NCI-H82 treated with DMSO at 0.1 percent for 48 hours (cell line): ENCODE measurements at regions not wholly inside any gene's neighbourhood (a gene's known extent, or its start where the extent isn't known, plus 50 kb on each side); places are given as distances from the start of the nearest gene placed in this dataset.
A peak's percentile ranks its signal among the peaks of the same experiment; 100 is the strongest.
"Not testable (repeated sequence)": the region's sequence is repeated elsewhere in the genome, so short reads cannot be mapped to it uniquely, and the experiment has no call there.

Experiments
- DNase-seq: peaks from one replicate; lab custom pipeline; 2025; ENCODE audit not compliant: unreplicated experiment; lab: John Stamatoyannopoulos, UW

DNA sequence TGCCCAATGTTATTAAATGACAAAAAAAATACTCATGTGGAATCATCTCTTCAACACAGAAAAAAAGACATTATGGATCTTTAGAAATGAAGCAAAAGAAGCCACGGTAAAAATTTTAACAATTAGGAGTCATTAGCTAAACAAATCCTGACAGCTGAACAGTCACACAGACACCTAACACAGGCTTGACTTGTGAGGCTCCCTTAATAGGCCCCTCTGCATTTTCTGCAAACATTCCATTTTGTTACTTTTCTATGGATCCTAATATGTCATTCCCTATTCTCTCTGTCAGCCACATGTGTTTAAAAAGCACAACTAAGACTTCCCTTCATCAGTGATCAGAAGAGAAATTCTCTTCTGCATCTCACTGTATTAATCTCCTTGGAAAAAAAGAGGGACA, 1331.5 kb downstream of the CDH8 start:
- DNase-seq, result no peak

DNA sequence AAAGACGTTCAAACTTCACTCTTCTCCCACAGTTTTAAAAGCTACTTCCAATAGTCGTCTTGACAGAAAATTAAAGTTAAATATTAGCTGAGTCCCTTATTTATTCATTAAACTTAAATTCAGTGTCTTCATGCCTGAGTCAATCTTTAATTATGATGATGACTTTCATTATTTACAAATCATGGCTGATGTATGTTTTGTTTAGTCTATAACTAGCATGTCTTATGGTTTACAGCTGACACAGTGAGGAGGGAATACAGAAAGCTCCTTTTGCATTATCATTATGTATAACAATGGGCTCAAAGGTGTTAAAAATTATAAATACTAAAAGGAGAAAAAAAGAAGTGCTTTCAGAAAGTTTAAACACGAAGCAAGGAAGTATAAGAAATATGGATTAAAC, 1333.1 kb downstream of the CDH8 start:
- no peak for DNase-seq

DNA sequence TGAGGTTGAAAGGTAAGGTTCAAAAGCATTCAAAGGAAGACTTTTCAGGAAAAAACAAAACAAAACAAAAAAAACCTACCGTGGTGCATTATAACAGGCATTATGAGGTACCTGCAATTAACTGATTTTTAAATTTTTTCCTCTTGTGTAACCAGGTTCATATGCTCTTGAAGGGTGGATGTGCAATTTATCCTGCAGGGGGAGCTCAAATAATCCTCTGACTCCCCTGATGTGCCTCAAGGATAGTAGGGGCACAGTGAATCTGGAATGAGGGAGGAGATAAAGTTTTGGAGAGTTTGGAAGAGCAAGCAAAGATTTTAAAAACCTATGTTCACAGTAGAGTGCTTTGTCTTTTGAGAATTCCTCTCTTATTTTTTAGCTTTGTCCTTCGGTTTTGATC, 1349.4 kb downstream of the CDH8 start:
- no peak for DNase-seq

DNA sequence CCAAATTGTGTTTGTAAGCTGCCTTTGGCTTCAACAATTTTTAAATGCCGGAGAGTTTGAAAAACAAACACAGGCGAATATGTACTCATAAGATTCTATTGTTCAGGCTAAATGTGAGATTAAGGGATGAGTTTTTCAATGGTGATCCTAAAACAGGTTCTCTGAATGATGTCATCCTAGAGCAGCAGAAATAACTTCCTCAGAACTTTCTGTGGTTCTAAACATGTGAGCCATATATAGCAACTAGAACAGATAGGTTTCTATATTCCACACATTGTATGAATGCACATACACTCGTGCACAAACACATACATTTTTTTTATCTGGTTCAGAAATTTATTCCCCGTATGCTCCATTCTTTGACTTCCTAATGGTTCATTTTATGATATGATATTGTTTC, 1352.2 kb downstream of the CDH8 start:
- no peak for DNase-seq

DNA sequence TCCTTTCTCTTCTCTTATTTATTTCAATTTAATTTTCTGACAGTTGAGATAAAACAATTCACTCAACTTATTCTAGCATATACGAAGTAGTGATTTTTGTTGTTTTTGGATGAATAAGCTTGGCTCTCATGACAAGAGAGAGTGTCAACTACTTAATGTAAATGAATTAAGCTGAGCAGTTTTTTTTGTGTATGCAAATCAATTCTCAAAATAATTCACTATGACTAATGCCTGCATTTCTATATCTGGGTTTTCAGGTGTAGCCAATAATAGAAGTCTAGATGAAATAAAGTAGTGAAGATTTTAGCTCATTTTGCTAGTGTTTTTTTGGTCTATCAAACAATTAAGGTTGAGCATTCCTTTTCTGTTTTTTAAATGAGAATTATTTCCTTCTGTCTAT, 1354.0 kb downstream of the CDH8 start:
- DNase-seq, result no peak

DNA sequence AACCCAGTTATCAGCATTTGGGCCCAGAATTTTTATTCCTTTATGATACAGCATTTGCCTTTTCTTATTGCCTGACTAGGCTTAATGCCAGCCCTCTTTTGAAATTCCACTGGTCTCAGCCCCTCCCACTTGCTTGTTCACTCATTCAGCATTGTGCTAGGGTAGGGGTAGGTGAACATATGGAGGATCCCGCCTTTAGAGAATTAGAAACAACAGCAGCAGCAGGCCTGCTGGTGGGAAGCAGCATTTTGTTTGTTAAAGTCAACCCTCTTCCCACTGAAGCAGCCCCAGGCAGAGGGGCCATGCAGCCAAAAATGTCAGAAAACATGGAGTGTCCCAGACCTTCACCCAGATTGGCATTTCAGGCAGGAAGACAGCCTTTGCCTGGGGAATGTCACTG, 1355.2 kb downstream of the CDH8 start:
- peak; percentile 35 for DNase-seq

DNA sequence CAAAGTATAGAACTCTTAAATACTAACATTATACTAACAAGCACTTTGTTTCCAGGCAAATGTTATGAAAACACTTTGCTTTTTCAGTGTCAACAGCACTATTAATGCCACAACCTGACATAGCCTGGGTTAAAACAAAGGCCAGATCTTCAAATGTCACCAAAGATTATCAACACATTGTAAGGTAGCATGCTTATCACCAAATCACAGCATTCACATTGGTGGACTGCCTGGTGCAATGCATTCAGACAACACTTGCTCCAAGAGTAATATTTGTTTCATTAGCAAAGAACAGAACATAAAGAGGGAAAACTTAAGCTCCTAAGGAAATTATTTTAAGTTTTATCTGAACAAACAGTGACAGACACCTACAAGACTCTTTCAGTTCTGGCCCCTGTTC, 1361.2 kb downstream of the CDH8 start:
- no peak for DNase-seq

DNA sequence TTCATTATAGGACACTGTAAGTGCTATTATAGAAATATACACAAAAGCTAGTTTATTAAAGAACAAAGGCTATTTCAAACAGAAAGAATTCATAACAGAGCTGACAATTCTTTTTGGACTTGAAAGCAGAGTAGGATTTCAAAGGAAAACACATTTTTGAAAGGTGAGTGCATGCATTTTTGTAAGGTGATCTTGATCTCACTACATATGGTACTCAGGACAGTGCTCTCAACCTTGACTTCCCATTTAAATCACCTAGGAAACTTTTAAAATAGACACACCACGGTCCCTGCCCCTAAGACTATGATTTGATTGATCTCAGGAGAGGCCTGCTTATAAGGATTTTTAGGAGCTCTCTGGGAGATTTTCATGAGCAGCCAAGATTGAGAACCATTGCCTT, 1362.0 kb downstream of the CDH8 start:
- no peak for DNase-seq

- DNase-seq, result no peak
Measured at GRCh38 chr16:60655514-60656153, 1380.6 kb downstream of the CDH8 start.

DNA sequence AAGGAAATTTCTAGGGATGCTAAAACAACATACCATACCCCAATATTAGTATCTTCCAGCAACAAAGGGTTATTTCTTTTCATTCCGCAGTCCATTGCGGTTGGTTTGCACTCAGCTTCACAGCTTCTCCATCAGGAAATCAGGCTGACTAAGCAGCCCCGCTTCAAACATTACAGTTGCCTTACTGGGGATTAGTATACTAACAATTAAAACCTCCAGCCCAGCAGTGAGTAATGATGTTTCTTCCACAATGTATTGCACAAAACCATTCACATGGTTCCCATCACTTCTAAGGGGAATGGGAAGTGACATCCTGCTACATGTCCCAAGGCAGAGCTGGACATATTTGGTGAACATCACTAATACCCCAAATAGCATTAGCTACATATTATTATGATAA, 1384.9 kb downstream of the CDH8 start:
- no peak for DNase-seq

DNA sequence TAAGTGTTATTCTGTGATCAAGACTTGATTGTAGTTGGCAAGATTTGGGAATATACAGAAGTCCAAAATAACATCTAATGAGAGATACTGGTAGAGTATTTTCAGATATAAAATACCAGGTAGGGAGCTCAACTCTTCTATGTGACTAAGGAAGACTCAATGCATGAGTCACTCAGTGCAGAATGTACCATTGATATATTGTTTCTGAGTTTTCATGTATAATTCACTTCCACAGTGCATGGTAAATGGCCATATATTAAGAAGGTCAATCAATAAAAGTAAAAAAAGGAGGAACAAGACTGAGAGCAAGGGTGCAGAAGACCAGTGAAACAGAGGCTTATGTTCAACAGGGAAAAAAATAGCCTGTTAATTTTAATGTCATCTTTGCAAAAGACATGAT, 1387.9 kb downstream of the CDH8 start:
- DNase-seq, result no peak

DNA sequence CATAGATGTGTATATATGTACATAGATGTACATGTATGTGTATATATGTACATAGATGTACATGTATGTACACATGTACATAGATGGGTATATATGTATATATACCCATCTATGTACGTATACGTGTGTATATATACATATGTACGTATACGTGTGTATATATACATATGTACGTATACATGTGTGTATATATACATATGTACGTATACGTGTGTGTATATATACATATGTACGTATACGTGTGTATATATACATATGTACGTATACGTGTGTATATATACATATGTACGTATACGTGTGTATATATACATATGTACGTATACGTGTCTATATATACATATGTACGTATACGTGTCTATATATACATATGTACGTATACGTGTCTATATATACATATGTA, 1388.8 kb downstream of the CDH8 start:
- DNase-seq, result not testable (repeated sequence)

DNA sequence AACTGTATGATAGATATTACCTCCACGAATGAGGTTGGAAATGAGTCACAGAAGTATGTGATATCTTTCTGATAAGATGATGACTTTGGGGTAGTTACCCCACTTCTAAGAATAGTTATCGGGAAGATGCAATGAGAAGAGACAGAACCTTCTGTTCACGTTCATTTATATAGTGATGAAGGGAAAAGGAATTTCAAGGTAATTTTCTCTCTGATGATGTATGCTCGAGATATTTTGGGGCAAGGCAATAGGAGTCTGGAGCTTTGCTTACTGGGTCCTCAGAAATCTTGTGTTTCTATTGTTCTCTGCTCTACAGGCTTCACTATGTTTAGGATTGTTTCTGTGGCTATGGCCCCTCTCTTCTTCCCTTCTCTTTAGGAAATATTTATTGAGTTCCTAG, 1389.6 kb downstream of the CDH8 start:
- DNase-seq, result no peak

DNA sequence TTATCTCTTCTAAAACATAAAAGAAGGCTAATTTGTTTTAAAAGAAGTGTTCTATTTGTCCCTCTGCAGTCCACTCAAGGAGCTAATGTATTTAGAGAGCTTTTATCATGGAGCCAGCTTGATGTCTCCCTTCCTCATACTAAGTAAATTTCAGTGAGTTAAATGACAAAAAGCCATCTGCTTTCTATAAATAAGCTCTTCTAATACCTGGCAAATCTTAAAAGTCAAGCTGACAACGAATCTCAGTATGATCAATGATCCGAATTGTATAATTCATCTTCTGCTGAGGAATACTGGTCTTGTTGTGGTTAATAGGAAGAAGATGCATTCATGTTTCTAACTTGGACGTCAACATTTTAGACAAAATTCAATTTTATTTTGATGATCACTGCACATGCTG, 1390.7 kb downstream of the CDH8 start:
- DNase-seq, result peak; percentile 51

- DNase-seq, result no peak
Measured at GRCh38 chr16:60642956-60643355, 1393.3 kb downstream of the CDH8 start.

- DNase-seq, result no peak
Measured at GRCh38 chr16:60641067-60641665, 1395.1 kb downstream of the CDH8 start.

DNA sequence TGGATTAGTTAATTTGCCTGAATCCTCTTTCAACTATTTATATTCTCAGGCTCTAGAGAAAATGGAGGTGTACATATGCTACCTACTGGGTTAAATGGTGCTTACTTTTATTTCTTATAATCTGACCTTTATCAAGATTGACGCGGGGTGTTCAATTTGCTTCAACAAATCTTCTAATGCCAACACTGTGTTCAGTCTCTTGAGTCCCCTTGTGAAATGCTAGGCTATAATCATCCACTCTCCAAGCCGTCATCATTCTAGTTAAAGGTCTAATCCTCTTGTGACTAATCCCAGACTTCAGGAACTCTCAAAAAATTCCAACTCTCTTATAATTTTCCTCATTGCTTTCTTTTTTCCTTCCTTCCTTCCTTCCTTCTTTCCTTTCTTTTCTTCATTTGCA, 1396.2 kb downstream of the CDH8 start:
- DNase-seq, result peak; percentile 53

GRCh38 chr16:60636636-60637035, 1399.6 kb downstream of the CDH8 start:
- DNase-seq, result not testable (repeated sequence)

DNA sequence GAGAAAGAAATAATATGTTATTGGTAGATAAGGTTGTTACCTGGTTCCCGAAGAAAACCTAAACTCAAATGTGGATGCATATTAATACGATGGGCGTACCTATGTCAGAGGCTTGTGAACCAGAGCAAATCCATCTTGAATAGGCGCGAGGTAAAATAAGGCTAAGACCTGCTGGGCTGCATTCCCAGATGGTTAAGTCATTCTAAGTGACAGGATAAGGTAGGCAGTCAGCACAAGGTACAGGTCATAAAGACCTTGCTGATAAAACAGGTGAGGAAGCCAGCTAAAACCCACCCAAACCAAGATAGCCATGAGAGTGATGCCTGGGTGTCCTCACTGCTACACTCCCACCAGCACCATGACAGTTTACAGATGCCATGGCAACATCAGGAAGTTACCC, 1400.1 kb downstream of the CDH8 start:
- DNase-seq, result no peak

- no peak for DNase-seq
Measured at GRCh38 chr16:60635548-60635947, 1400.7 kb downstream of the CDH8 start.

GRCh38 chr16:60611844-60612243, 1424.4 kb downstream of the CDH8 start:
- no peak for DNase-seq

DNA sequence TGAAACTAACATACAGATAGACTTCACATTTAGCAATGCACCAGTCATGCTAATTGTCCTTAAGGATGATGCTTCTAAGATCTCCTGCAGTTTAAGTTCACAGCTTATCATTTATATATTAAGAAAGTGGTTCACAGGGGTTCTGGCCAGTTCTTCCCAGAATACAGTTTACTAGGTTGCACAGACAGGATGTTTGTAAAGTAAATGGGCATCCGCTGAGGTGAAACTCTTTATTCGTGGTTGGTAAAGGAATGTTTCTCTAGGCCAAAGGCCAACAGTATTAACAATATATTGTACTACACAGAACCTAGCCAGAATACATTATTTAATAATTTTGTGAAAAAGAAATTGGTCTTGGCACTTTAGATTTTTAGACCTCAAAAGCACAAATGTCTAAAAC, 1427.3 kb downstream of the CDH8 start:
- DNase-seq, result no peak

GRCh38 chr16:60605652-60606051, 1430.6 kb downstream of the CDH8 start:
- DNase-seq, result not testable (repeated sequence)
